ENCODE measurements at regions not wholly inside any gene's neighbourhood (a gene's known extent, or its start where the extent isn't known, plus 50 kb on each side); places are given as distances from the start of the nearest gene placed in this dataset.

DNA sequence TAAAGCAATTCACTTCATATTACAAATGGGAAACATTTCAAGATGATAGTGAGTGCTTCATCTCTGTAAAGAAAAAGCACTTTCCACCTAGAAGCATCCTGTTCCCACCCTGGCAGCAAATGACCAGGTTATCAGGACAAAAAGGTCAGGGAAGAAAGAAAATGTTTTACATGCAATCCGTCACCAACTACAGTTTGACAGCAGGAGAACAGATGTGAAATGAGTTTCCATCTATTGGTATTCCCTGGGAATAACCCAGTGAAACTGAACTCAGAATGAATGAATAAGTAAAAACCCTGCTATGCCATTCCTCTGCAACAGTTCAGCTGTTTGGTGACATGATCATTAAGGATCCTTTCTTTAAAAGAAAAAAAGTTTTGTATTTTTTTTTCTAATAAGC, 67.6 kb downstream of the HTR1A start:
- intact Hi-C loops (cut with DNase I), result no loop called here
- no peak for DNase-seq (ENCODE audit: low spot score)

DNA sequence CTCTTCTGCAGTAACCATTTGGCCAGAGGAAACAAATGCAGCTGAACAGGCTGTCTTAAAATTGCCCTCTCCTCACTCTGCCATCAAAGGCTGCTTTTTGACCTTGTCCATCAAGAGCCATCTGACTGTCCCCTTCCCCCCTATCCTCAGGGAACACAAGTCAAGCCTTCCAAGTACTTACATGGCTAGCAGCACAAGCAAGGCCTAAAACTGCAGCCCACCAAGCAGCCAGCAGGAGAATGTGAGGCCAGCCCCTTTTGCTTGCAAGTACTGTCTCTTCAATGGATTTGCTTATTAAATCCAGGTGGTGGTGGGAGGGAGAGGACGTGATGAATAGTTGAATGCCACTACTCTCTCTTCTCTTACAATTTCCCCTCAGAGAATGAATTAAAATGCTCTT, 83.5 kb downstream of the HTR1A start:
- intact Hi-C loops (cut with DNase I), result no loop called here

DNA sequence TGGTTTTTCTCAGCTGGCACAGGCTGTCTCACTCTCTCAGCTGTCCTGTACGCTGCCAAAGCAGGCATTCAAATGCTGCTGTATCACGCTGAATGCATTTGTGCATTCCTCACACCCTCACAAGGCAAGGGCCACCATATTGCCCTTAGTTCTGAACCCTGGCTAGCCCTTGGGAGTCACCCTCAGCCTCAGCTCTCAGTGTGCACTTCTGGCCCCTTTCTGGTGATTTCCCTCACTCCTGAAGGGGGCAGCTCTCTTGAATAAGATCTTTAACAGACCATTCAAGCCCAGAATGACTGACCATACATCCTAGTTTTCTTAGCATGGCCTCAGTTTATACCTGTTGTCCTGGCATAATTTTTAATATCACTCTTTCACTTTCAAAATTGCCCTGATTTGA, 84.3 kb downstream of the HTR1A start:
- DNase-seq (ENCODE audit: low spot score), result no peak
- intact Hi-C loops (cut with DNase I), result no loop called here

More for the DNA sequence above, 83.5 kb downstream of the HTR1A start:
- DNase-seq (ENCODE audit: low spot score), result no peak

DNA sequence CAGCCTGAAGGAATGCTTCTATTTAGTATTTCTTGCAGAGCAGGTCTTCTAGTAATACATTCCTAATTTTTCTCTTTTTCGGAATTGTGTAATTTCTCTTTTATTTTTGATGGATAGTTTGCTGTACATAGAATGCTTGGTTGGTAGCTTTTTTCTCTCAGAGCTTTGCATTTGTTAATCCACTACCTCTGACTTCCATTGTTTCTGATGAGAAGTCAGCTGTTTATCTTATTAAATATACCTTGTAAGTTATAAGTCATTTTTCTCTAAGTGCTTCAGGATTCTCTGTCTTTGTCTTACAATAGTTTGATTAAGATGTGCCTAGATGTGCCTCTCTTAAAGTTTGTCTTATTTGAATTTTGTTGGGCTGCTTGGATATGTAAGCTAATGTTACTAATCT, 101.9 kb downstream of the HTR1A start:
- no peak for DNase-seq (ENCODE audit: low spot score)
- intact Hi-C loops (cut with DNase I), result no loop called here

DNA sequence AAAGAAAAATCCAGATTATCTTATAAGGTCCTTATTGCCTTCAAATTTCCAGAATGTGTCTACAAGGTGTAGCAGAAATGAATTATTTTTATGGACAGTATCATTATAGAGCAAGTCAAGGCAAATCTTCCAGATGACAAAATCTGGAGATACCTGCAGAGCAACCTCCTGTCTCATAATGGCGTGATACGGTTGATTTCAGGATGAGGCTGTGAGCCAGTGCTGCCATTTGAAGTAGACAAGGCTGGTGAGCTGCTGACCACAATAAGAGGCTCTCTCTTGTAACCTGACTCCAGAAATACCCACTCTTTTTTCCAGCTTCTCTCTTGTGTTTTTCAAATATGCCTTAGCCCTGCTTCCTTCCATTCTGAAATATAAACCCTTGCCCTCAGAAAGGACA, 108.2 kb downstream of the HTR1A start:
- intact Hi-C loops (cut with DNase I), result no loop called here
- DNase-seq (ENCODE audit: low spot score), result no peak

DNA sequence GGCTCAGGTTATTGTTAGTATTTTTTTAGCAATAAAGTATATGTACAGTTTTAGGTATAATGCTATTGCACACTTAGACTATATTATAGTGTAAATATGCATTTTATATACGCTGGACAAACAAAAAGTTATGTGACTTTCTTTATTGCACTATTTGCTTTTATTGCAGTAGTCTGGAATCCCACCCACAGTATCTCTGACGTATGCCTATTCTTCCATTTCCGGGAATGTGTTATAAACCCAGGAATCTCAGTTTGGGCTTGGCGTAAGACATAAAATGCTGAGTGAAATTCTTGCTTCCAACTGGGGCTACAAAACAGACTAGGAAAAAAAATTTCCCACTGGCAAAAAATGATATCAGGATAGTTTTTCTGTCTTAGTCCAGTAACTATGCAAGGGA, 119.1 kb downstream of the HTR1A start:
- intact Hi-C loops (cut with DNase I), result loop anchor here in 1 of 2 donors (5.0 kb wide), 1 partner anchor 881 kb away; no protein-coding TSS in a partner anchor
- no peak for DNase-seq (ENCODE audit: low spot score)

DNA sequence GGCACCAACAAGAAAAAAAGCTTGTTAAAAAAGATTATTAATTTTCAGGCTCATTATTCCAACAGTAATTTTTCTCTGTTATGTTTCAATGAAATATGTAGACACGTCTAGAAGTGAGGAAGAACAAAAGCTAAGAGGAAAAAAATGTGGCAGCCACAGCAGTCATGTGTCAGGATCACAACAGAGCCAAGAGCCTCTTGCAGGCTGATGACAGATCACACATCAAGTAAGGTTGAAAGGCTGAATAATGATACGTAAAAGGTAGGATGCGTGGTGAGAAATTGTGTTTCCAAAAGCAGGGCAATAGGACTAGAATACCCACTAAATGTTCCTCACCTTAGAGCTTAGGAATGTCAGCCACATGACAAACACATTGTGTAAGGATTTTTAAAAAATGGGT, 124.8 kb downstream of the HTR1A start:
- intact Hi-C loops (cut with DNase I), result no loop called here
- no peak for DNase-seq (ENCODE audit: low spot score)

DNA sequence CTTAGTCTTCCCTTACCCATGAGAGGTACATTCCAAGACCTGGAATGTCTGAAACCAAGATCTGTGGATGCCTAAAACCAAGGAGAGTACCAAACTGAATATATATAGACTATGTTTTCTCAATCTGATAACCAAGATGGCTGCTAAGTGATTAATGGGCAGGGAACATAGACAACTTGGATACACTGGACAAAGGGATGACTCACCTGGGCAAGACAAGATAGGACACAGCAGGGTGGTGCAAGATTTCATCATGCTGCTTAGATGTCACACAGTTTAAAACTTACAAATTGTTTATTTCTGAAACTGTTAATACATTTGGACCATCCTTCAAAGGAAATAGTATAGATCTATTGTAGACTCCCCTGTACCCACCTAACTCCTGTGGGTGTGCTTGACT, 130.9 kb downstream of the HTR1A start:
- DNase-seq (ENCODE audit: low spot score), result no peak
- intact Hi-C loops (cut with DNase I), result no loop called here

DNA sequence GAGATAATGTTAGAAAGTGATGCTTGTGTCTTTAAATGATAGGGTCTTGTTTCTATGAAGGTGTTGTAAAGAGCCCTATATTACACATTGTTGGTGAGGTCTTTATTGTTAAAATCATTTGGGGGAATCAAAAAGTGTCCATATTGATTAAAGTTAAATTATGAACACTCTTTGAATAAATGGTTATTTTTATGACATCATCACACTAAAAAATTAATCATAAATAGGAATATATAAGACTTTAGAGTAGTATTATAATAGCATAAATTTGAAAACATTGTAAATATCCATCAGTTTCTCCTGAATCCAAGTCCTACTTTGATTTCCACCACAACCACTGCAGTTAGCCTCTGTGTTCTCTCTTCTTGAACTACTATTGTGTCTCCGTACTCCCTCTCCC, 136.3 kb downstream of the HTR1A start:
- no peak for DNase-seq (ENCODE audit: low spot score)

DNA sequence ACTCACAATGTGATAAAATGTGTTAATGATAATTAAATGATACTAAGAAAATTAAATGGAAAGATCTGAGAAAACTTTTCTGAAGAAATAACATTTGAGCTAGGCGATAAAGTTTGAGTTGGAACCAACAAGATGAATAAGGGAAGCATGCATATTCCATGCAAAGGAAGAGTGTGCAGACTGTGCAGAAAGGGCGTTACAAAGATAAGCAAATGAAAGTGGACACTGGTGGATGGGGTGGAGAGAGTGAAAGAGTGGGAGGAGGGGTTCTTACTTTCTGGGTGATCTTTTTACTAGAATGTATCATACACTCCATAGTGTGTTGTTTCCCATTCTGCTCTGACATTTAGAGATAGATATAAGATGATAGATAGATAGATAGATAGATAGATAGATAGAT, 138.7 kb downstream of the HTR1A start:
- intact Hi-C loops (cut with DNase I), result no loop called here

More for the DNA sequence above, 136.3 kb downstream of the HTR1A start:
- intact Hi-C loops (cut with DNase I), result no loop called here

DNA sequence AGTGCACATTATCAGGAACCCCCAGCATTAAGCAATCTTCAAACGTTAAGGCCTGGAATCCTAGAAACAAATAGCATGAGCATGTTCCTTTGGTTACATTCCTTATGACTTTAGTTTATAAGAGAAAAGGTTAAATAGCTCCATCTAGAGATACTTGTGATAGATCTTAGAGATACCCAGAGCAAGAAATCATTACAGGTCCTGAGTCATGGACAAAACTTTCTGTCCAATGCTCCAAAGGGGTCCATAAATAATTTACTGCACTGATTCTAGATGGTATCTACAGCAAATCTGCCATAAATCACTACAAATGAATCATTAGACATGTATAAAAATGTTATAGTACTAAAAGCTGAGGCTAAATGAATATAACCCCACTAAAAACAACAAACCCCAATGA, 139.6 kb downstream of the HTR1A start:
- intact Hi-C loops (cut with DNase I), result no loop called here
- no peak for DNase-seq (ENCODE audit: low spot score)

More for the DNA sequence above, 138.7 kb downstream of the HTR1A start:
- DNase-seq (ENCODE audit: low spot score), result no peak

DNA sequence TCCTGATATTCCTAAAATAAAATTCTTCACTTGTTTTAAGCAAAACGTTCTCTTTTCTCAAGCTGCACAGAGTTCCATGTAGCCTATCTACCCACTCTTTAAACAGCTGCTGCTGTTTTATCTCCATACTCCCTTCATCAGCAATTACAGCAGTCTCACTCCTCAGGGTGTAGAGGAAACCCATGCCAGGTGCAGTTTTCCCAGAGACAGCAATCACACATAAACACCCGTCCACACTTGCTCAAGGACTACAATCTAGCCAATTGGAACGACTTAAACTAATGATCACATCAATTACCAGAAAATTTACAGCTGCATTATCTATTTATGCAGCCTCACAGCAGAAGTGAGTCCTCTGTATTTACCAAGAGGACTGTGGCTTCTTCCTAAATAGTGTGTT, 141.7 kb downstream of the HTR1A start:
- no peak for DNase-seq (ENCODE audit: low spot score)
- intact Hi-C loops (cut with DNase I), result no loop called here

DNA sequence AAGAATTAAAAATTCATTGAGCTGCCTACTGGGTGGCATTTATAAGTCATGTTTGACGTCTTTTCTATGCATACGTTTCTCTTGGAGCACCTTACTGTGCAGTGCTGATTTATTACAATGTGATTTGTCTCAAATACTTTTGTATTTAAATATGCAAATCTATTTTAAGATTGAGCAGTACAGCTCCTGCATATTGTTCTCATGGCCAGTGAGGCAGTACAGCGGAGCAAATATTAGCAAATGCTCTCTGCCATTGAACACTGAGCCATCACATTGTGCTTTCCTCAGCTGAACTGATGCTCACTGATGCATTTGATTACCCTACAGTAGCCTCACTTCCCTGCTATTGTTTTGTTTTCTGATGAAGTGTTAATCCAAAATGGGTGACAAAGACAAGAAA, 149.6 kb downstream of the HTR1A start:
- no peak for DNase-seq (ENCODE audit: low spot score)
- intact Hi-C loops (cut with DNase I), result loop anchor here in 1 of 2 donors (1.0 kb wide), 1 partner anchor 31 kb away; no protein-coding TSS in a partner anchor

DNA sequence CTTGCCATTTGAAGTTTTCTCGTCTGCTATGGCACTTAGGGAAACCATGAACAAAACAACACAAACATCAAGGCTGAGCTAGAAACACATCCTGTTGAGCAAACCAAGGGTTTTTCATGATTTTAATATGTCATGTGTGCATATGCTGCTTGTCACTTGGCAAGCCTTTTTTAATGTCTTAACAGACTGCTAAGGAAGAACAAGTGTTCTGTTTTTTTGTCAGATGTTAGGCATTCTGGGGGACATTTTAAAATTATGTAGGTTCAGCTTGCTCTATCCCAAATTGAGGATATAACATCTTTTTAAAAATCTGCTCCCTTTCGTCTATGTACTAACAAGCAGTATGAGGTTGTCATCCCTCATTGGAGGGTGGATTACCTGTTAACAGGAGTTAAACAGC, 150.3 kb downstream of the HTR1A start:
- intact Hi-C loops (cut with DNase I), result loop anchor here in 1 of 2 donors (1.0 kb wide), 1 partner anchor 31 kb away; no protein-coding TSS in a partner anchor
- DNase-seq (ENCODE audit: low spot score), result no peak

DNA sequence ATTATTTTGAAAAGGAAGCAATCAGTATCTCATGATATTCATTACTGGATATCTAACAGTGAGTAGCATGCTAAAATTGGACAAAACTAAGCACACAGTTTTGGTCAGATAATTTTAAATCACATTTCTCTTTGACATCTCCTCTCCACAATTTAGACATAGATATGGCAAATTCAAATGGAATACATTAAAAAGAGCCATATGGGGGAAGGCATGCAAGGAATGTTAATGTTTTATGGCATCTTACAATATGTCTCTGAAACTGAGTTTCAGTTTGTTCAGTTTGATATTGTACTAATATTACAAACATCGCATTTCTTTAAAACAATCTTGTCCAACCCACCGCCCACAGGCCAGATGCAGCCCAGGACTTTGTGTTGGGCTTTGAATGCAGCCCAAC, 151.0 kb downstream of the HTR1A start:
- intact Hi-C loops (cut with DNase I), result no loop called here
- DNase-seq (ENCODE audit: low spot score), result no peak

DNA sequence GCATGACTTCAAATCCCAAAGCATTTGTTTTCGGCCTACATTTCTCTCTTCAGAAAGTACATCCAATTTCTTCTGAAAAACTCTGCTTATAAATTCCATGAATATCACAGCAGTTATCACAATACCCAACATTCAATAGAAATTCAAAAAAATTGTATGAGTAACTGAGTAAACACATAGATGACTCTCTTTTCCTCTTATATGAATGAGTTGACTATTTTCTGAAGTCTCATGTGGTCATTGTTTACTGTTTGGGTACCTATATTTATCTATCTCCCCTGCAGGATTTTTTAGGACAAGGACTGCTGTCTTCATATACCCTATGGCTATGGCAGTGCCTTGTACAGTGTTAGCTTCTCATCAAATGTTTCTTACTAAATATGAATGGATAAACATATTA, 157.1 kb downstream of the HTR1A start:
- intact Hi-C loops (cut with DNase I), result no loop called here

DNA sequence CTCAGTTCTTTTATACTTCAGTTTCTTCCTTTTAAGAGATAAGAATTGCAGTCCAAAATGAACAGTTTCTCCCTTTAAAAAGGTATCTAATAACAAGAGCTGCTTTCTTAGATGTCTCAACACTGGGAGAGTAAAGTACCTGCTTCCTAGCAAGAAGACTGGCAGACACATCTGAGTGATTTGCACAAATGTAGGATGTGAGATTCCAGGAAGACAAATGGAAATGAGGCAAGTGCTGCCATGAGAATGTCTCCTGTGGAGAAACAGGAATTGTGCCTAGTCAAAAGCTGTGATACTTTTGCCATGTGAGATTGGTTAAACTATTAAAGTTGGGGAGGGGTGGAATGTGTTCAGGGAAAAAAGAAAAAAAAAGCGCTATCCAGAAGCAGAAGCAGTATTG, 159.1 kb downstream of the HTR1A start:
- DNase-seq (ENCODE audit: low spot score), result no peak
- intact Hi-C loops (cut with DNase I), result no loop called here

More for the DNA sequence above, 157.1 kb downstream of the HTR1A start:
- DNase-seq (ENCODE audit: low spot score), result no peak

DNA sequence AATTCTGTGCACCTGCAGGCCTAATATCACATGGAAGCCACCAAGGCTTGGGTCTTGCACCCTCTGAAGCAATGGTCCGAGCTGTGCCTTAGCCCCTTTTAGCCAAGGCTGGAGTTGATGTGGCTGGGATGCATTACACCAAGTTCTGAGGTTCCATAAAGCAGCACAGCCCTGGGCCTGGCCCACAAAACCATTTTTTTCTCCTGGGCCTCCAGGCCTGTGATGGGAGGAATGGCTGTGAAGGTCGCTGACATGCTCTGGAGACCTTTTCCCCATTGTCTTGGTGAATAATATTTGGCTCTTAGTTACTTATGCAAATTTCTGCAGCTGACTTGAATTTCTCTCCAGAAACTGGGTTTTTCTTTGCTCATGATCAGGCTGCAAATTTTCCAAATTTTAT, 167.3 kb downstream of the HTR1A start:
- DNase-seq (ENCODE audit: low spot score), result no peak
- intact Hi-C loops (cut with DNase I), result no loop called here

DNA sequence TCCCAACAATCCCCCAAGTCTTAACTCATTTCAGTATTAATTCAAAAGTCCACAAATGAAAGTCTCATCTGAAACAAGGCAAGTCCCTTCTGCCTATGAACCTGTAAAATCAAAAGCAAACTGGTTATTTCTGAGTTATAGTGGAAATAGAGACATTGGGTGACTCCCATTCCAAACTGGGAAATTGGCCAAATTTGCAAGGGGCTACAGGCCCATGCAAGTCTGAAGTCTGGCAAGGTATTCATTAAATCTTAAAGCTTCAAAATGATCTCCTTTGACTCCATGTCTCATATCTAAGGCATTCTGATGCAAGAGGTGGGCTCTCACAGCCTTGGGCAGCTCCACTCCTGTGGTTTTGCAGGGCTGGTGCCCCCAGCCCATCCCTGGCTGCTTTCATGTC, 167.9 kb downstream of the HTR1A start:
- DNase-seq (ENCODE audit: low spot score), result no peak
- intact Hi-C loops (cut with DNase I), result no loop called here

DNA sequence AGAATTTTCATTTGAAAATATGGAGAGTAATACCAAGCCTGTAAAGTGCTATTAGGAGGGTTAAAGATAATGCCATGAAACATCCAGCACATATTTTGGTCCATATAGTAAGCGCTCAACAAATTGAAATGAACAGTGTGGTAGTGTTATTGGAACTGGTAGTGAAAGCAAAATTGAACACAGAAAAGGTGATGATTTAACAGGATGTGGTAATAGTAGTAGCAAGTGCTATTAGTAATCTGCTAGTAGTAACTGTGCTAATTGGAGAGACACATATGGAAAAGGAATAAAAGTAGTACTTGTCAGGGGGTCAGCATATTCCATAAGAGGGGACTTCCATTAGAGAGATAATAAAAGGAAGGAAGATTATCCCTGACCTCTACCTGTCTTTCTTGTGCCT, 187.3 kb downstream of the HTR1A start:
- no peak for DNase-seq (ENCODE audit: low spot score)
- intact Hi-C loops (cut with DNase I), result no loop called here

DNA sequence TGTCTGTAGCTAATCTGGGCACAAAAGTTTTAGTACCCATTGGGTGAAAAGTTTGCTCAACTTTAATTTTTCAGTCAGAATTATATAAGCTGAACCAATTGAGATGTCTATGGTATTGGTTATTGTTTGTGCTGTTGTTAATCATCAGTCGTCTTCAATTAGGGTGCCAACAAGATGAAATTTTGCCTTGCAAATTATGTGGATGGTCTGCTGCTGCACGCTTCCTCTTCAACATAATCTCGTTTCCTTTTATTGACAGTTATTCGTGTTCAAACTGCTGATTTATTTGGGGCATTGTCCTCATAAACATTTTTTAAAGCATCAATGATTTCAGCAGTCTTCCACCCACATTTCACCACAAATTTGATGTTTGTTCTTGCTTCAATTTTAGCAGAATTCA, 194.0 kb downstream of the HTR1A start:
- DNase-seq (ENCODE audit: low spot score), result no peak
- intact Hi-C loops (cut with DNase I), result no loop called here

DNA sequence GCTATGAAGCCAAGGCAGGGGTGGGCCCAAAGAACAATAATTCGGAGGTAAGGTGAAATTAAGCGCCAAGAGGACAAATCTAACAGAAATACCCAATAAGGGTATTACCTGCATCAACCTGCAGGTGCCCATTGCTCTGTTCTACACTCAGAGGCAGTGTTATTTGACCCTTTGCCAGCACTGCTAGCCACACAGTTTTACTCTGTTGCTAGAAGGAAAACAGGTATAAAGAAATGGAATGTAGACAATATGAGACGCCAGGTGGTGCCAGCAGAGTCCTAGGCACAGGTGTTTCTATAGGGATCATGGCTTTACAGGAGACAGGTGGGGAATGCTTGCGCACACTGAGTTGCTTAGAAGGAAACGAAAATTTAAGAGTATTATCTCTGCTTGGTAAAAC, 201.3 kb downstream of the HTR1A start:
- intact Hi-C loops (cut with DNase I), result no loop called here
- DNase-seq (ENCODE audit: low spot score), result no peak
